HG02610 (cell line): ENCODE measurements at regions not wholly inside any gene's neighbourhood (a gene's known extent, or its start where the extent isn't known, plus 50 kb on each side); places are given as distances from the start of the nearest gene placed in this dataset.
"Not testable (repeated sequence)": the region's sequence is repeated elsewhere in the genome, so short reads cannot be mapped to it uniquely, and the experiment has no call there.

ENCODE experiments used
- ATAC-seq: cut with Tn5 transposase; IDR thresholded peaks from one replicate; pipeline ENCODE4 v1.9.1; 2021; ENCODE audit warnings: mild to moderate bottlenecking, moderate library complexity; ENCODE audit not compliant: unreplicated experiment

GRCh38 chr6:27593861-27594260 lies 121.0 kb upstream of the ZNF184 start:
- ATAC-seq: no peak

- ATAC-seq: peak; percentile 4
Observed at GRCh38 chr6:27593200-27593818, 120.4 kb upstream of the ZNF184 start.

GRCh38 chr6:27592481-27593199 lies 119.7 kb upstream of the ZNF184 start:
- ATAC-seq: peak; percentile 92

GRCh38 chr6:27591699-27592480 lies 119.0 kb upstream of the ZNF184 start:
- ATAC-seq: peak; percentile 13

GRCh38 chr6:27585316-27585715 lies 112.4 kb upstream of the ZNF184 start:
- not testable (repeated sequence) for ATAC-seq

GRCh38 chr6:27584326-27584725 lies 111.4 kb upstream of the ZNF184 start:
- ATAC-seq: no peak

- ATAC-seq: no peak
Observed at GRCh38 chr6:27582928-27583725, 110.2 kb upstream of the ZNF184 start.

GRCh38 chr6:27579973-27580372 lies 107.1 kb upstream of the ZNF184 start:
- ATAC-seq: no peak

GRCh38 chr6:27577922-27578321 lies 105.0 kb upstream of the ZNF184 start:
- ATAC-seq: no peak

GRCh38 chr6:27575594-27576361 lies 102.9 kb upstream of the ZNF184 start:
- no peak for ATAC-seq

- no peak for ATAC-seq
Observed at GRCh38 chr6:27568226-27568897, 95.5 kb upstream of the ZNF184 start.

- ATAC-seq: no peak
Observed at GRCh38 chr6:27565839-27566779, 93.2 kb upstream of the ZNF184 start.

- no peak for ATAC-seq
Observed at GRCh38 chr6:27562027-27562410, 89.1 kb upstream of the ZNF184 start.

- no peak for ATAC-seq
Observed at GRCh38 chr6:27558028-27558724, 85.3 kb upstream of the ZNF184 start.

- no peak for ATAC-seq
Observed at GRCh38 chr6:27556406-27556805, 83.5 kb upstream of the ZNF184 start.

GRCh38 chr6:27553123-27553904 lies 80.4 kb upstream of the ZNF184 start:
- ATAC-seq: peak; percentile 82

- no peak for ATAC-seq
Observed at GRCh38 chr6:27551607-27552006, 78.7 kb upstream of the ZNF184 start.
